ENCODE measurements at regions not wholly inside any gene's neighbourhood (a gene's known extent, or its start where the extent isn't known, plus 50 kb on each side); places are given as distances from the start of the nearest gene placed in this dataset.

DNA sequence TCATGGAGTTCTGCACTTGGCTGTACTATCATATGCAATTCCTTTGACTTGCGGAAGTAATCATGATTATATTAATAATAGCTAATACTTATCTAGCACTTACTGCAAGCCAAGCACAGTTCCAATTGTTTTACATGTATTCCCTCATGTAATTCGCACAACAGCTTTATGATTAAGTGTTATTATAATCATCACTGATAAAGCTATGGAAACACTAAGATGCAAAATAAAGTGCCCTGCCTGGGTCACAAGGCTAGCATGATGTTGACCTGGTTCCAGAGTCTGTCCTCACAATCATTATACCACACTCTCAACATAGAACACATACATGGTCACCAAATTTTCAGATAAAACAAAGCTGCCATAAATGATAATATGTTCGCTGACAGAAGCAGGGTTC, 234.6 kb downstream of the FMR1NB start:
- H3K4me3 Mint-ChIP-seq (ENCODE audit: unreplicated experiment): no peak overlapping the region
- Histone ChIP-seq H3K9ac (ENCODE audit: low read length) (no peak overlapping the region), H3K4me3 (ENCODE audit: insufficient read depth, low read depth, low read length) (no peak overlapping the region), H3K27me3 (ENCODE audit: insufficient read depth, low read length) (no peaks in the 10 kb centered on the region), H3K36me3 (ENCODE audit: insufficient read depth, low read length) (no peaks in the 10 kb centered on the region), H3K27ac (ENCODE audit: low read depth, low read length) (no peak overlapping the region), H3K79me2 (ENCODE audit: insufficient read depth, low read length) (no peaks in the 10 kb centered on the region), H3K4me2 (ENCODE audit: low read length) (no peak overlapping the region), H4K20me1 (ENCODE audit: insufficient read depth, low read length) (no peaks in the 10 kb centered on the region), H3K4me1 (ENCODE audit: insufficient read depth, low read length) (no peaks in the 10 kb centered on the region), H2AFZ (ENCODE audit: low read depth, low read length) (no peak overlapping the region), H3K9me3 (ENCODE audit: insufficient read depth, low read depth, low read length) (no peaks in the 10 kb centered on the region)
- TF ChIP-seq EZH2 (IDR thresholded peaks at IDR 0.05; ENCODE audit: insufficient read depth, low read length): no peak
- TF ChIP-seq, protein P1, sequence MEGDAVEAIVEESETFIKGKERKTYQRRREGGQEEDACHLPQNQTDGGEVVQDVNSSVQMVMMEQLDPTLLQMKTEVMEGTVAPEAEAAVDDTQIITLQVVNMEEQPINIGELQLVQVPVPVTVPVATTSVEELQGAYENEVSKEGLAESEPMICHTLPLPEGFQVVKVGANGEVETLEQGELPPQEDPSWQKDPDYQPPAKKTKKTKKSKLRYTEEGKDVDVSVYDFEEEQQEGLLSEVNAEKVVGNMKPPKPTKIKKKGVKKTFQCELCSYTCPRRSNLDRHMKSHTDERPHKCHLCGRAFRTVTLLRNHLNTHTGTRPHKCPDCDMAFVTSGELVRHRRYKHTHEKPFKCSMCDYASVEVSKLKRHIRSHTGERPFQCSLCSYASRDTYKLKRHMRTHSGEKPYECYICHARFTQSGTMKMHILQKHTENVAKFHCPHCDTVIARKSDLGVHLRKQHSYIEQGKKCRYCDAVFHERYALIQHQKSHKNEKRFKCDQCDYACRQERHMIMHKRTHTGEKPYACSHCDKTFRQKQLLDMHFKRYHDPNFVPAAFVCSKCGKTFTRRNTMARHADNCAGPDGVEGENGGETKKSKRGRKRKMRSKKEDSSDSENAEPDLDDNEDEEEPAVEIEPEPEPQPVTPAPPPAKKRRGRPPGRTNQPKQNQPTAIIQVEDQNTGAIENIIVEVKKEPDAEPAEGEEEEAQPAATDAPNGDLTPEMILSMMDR (IDR thresholded peaks at IDR 0.05; ENCODE audit: insufficient read depth, low read depth, low read length): no peak
- no peaks in the 10 kb centered on the region for H3K36me3 Mint-ChIP-seq (ENCODE audit: low read depth, unreplicated experiment)
- no peak overlapping the region for H3K27ac Mint-ChIP-seq (ENCODE audit: unreplicated experiment)
- peak; percentile 56 for FAIRE-seq
- H3K4me1 Mint-ChIP-seq (ENCODE audit: low read depth, unreplicated experiment): no peaks in the 10 kb centered on the region
- peaks cover 3% of the 10 kb centered on the region for H3K27me3 Mint-ChIP-seq (ENCODE audit: low read depth, unreplicated experiment)
- no peaks in the 10 kb centered on the region for H3K9me3 Mint-ChIP-seq (ENCODE audit: unreplicated experiment)
- DNase-seq (ENCODE audit: low read depth): no peak

DNA sequence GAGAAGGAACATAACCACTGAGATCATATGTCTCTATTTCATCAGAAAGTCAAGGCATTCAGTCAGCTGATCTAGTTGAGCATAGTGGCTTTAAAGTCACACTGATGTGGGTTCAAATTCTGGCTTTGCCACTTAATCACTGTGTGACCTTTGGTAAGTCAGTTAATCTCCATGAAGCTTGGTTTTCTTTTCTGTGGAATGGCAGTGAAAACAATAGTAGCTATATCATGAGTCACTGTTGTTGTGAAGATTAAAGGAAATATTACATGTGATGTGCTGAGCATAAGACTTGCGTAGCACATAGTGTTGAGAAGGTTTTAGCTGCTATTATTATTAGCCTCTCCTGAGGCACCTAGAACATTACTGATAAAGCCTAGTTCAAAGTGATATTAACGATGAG, 242.2 kb downstream of the FMR1NB start:
- TF ChIP-seq, protein P1 (IDR thresholded peaks at IDR 0.05; ENCODE audit: insufficient read depth, low read depth, low read length): no peak
- no peak for TF ChIP-seq EZH2 (IDR thresholded peaks at IDR 0.05; ENCODE audit: insufficient read depth, low read length)
- Histone ChIP-seq H3K9ac (ENCODE audit: low read length) (no peak overlapping the region), H3K4me3 (ENCODE audit: insufficient read depth, low read depth, low read length) (no peak overlapping the region), H3K4me1 (ENCODE audit: insufficient read depth, low read length) (no peaks in the 10 kb centered on the region), H2AFZ (ENCODE audit: low read depth, low read length) (no peak overlapping the region), H4K20me1 (ENCODE audit: insufficient read depth, low read length) (no peaks in the 10 kb centered on the region), H3K4me2 (ENCODE audit: low read length) (no peak overlapping the region), H3K36me3 (ENCODE audit: insufficient read depth, low read length) (no peaks in the 10 kb centered on the region), H3K79me2 (ENCODE audit: insufficient read depth, low read length) (no peaks in the 10 kb centered on the region), H3K27me3 (ENCODE audit: insufficient read depth, low read length) (no peaks in the 10 kb centered on the region), H3K27ac (ENCODE audit: low read depth, low read length) (no peak overlapping the region), H3K9me3 (ENCODE audit: insufficient read depth, low read depth, low read length) (no peaks in the 10 kb centered on the region)
- DNase-seq (ENCODE audit: low read depth): no peak
- Mint-ChIP-seq H3K36me3 (ENCODE audit: low read depth, unreplicated experiment) (no peaks in the 10 kb centered on the region), H3K4me3 (ENCODE audit: unreplicated experiment) (no peak overlapping the region), H3K27ac (ENCODE audit: unreplicated experiment) (no peak overlapping the region), H3K9me3 (ENCODE audit: unreplicated experiment) (no peaks in the 10 kb centered on the region), H3K27me3 (ENCODE audit: low read depth, unreplicated experiment) (no peaks in the 10 kb centered on the region), H3K4me1 (ENCODE audit: low read depth, unreplicated experiment) (peaks cover 5% of the 10 kb centered on the region)
- FAIRE-seq: peak; percentile 81

DNA sequence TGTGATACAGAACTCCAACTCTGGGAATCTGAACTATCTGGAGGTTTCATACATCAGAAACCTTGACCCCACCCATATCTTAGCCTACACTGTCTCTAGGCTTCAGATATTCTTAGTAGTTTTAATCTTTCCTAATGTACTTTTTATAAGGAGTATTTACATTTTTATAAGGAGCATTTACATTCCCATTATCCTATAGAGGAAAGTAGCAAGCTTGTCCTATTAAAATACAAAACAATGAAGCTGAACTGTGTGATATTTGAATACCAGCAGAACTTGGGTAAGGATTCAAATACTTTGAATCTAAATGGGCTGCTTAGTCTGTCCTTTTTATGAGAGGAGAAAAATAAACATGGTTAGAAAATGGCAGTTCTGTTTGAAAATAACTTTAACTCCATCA, 247.4 kb downstream of the FMR1NB start:
- no peak overlapping the region for H3K27ac Mint-ChIP-seq (ENCODE audit: unreplicated experiment)
- Histone ChIP-seq H3K4me3 (ENCODE audit: insufficient read depth, low read depth, low read length) (no peak overlapping the region), H4K20me1 (ENCODE audit: insufficient read depth, low read length) (no peaks in the 10 kb centered on the region), H2AFZ (ENCODE audit: low read depth, low read length) (no peak overlapping the region), H3K9ac (ENCODE audit: low read length) (no peak overlapping the region), H3K79me2 (ENCODE audit: insufficient read depth, low read length) (no peaks in the 10 kb centered on the region), H3K9me3 (ENCODE audit: insufficient read depth, low read depth, low read length) (no peaks in the 10 kb centered on the region), H3K27me3 (ENCODE audit: insufficient read depth, low read length) (no peaks in the 10 kb centered on the region), H3K27ac (ENCODE audit: low read depth, low read length) (no peak overlapping the region), H3K4me2 (ENCODE audit: low read length) (no peak overlapping the region), H3K4me1 (ENCODE audit: insufficient read depth, low read length) (no peaks in the 10 kb centered on the region), H3K36me3 (ENCODE audit: insufficient read depth, low read length) (no peaks in the 10 kb centered on the region)
- FAIRE-seq (peak; percentile 65), DNase-seq (ENCODE audit: low read depth) (no peak)
- H3K4me3 Mint-ChIP-seq (ENCODE audit: unreplicated experiment): no peak overlapping the region
- H3K36me3 Mint-ChIP-seq (ENCODE audit: low read depth, unreplicated experiment): no peaks in the 10 kb centered on the region
- no peak for TF ChIP-seq EZH2 (IDR thresholded peaks at IDR 0.05; ENCODE audit: insufficient read depth, low read length)
- TF ChIP-seq, protein P1 (IDR thresholded peaks at IDR 0.05; ENCODE audit: insufficient read depth, low read depth, low read length): no peak
- no peaks in the 10 kb centered on the region for H3K27me3 Mint-ChIP-seq (ENCODE audit: low read depth, unreplicated experiment)
- peaks cover 3% of the 10 kb centered on the region for H3K4me1 Mint-ChIP-seq (ENCODE audit: low read depth, unreplicated experiment)
- no peaks in the 10 kb centered on the region for H3K9me3 Mint-ChIP-seq (ENCODE audit: unreplicated experiment)
